ENCODE measurements at regions not wholly inside any gene's neighbourhood (a gene's known extent, or its start where the extent isn't known, plus 50 kb on each side); places are given as distances from the start of the nearest gene placed in this dataset.

DNA sequence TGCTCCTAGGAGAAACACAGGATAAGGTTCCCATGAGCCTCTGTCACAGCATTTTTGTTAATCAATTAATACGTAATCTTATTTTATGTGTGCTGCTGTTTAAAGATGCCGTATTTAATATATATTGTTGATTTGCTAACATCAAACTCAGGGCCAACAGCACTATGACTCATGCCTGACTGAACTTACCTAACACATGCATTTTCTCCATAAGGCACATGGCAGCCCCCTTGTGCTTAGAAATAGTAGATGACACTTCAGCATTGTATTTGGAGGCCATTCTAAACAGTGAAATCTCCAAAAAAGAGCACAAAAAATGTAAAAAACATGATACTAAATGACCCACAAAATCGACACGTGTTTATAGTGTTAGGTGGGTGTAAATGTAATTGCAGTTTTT lies 314.8 kb downstream of the MYCN start:
- no peaks in the 10 kb centered on the region for H3K4me1 ChIP-seq
- 90 to 97% (median 92%) methylated on average over 4 of the region's 4 CpGs for WGBS, 5 donors
- peaks cover 0 to 12% (median 0%) of the 10 kb centered on the region in 7 donors for H3K27me3 ChIP-seq (replicated peaks in 1 of 7)
- H3K36me3 ChIP-seq: no peaks in the 10 kb centered on the region
- TF ChIP-seq POLR2AphosphoS5 (IDR thresholded peaks at IDR 0.05): no peak
- TF ChIP-seq, protein P1, sequence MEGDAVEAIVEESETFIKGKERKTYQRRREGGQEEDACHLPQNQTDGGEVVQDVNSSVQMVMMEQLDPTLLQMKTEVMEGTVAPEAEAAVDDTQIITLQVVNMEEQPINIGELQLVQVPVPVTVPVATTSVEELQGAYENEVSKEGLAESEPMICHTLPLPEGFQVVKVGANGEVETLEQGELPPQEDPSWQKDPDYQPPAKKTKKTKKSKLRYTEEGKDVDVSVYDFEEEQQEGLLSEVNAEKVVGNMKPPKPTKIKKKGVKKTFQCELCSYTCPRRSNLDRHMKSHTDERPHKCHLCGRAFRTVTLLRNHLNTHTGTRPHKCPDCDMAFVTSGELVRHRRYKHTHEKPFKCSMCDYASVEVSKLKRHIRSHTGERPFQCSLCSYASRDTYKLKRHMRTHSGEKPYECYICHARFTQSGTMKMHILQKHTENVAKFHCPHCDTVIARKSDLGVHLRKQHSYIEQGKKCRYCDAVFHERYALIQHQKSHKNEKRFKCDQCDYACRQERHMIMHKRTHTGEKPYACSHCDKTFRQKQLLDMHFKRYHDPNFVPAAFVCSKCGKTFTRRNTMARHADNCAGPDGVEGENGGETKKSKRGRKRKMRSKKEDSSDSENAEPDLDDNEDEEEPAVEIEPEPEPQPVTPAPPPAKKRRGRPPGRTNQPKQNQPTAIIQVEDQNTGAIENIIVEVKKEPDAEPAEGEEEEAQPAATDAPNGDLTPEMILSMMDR (IDR thresholded peaks at IDR 0.05 in 8 of 11, conservative IDR thresholded peaks at IDR 0.05 in 3 of 11): no peak
- TF ChIP-seq POLR2A (IDR thresholded peaks at IDR 0.05): no peak
- DNase-seq: no peak
- H3K9me3 ChIP-seq: no peaks in the 10 kb centered on the region
- H3K4me3 ChIP-seq: no peak overlapping the region
- intact Hi-C loops (cut with DNase I; ENCODE audit: low total_unique reads): no loop called here
- no peak overlapping the region for H3K27ac ChIP-seq

DNA sequence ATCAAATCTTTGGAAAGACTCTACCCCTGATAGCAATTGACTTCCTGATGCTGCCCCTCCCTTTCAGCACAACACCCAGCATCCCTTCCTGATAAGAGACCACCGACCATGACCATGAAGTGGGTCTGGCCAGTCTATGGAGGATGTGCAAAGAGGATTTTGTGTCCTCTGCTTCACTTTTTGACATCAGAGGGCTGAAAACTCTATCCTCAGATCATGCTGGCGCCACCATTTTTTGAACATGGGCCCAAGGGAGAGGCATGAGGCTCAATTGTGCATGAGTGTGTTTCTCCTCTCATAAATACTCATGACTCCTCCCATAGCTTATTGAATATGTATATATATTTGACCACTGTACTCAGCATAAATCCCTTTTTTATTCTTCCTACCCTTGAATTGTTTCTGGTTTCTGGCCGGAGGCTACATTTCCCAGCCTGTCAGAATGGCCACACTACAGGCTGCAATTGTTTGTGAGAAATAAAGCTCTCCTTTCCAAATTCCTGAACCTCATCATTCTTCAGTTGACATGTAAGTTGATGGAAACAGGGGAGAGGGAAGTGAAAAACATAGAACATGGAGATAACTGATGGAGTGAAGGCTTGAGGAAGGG lies 314.1 kb downstream of the MYCN start:
- intact Hi-C loops (cut with DNase I; ENCODE audit: low total_unique reads): no loop called here
- TF ChIP-seq POLR2A (IDR thresholded peaks at IDR 0.05): no peak
- TF ChIP-seq, protein P1 (IDR thresholded peaks at IDR 0.05 in 8 of 11, conservative IDR thresholded peaks at IDR 0.05 in 3 of 11): no peak
- no peak for TF ChIP-seq POLR2AphosphoS5 (IDR thresholded peaks at IDR 0.05)
- Histone ChIP-seq H3K4me1 (no peaks in the 10 kb centered on the region), H3K4me3 (no peak overlapping the region), H3K27ac (no peak overlapping the region), H3K27me3 (replicated peaks in 1 of 7) (peaks cover 0 to 17% (median 0%) of the 10 kb centered on the region in 7 donors), H3K36me3 (no peaks in the 10 kb centered on the region), H3K9me3 (no peaks in the 10 kb centered on the region)
- DNase-seq: no peak
- WGBS, 5 donors: 50 to 93% (median 80%) methylated on average over 3 of the region's 3 CpGs

DNA sequence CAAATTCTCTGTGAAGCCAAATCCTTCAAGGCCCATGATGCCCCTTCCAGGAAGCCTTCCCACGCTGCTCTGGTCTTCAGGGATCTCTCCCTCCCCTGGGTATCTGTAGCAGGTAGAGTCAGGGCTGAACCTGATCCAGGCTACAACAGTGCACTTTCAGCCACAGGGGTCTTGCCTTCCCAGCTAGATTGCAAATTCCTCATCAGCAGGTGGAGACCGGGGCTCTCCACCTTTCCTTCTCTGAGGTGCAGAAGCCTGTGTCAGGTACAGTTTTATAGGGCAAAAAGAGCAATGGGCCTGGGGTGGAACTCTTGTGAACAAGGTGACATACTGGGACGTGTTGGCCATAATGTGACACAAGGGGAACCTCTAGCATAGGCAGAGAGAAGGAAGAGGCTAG lies 312.9 kb downstream of the MYCN start:
- intact Hi-C loops (cut with DNase I; ENCODE audit: low total_unique reads): no loop called here
- H3K4me1 ChIP-seq: no peaks in the 10 kb centered on the region
- 80 to 96% (median 84%) methylated on average over 3 of the region's 3 CpGs for whole genome bisulfite sequencing, 5 donors
- H3K9me3 ChIP-seq: no peaks in the 10 kb centered on the region
- no peak overlapping the region for H3K4me3 ChIP-seq
- DNase-seq: no peak
- H3K27ac ChIP-seq: no peak overlapping the region
- H3K36me3 ChIP-seq: no peaks in the 10 kb centered on the region
- H3K27me3 ChIP-seq (replicated peaks in 1 of 7): peaks cover 0 to 17% (median 0%) of the 10 kb centered on the region in 7 donors
- TF ChIP-seq, protein P1 (IDR thresholded peaks at IDR 0.05 in 8 of 11, conservative IDR thresholded peaks at IDR 0.05 in 3 of 11): no peak
- TF ChIP-seq POLR2AphosphoS5 (IDR thresholded peaks at IDR 0.05) (no peak), POLR2A (IDR thresholded peaks at IDR 0.05) (no peak)

DNA sequence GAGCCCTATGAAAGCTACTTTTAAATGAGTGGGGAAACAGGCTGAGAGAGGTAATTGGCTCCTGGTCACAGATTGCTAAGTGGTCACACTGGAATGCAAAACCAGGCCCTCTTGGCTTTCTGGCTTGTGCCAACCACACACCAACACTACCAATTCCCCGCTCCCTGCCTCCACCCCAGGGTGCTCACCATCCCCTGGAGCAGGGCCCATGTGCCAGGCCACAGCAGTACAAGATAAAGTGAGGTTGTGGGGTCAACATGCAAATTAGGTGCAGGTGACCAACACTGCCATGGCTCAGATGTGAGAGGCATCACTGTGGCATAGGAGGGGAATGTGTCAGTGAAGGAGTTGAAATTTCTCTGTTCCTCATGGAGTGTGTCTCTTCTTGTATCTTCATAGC lies 312.5 kb downstream of the MYCN start:
- 78 to 100% (median 83%) methylated on average over 1 of the region's 1 CpG for WGBS, 5 donors
- H3K9me3 ChIP-seq: no peaks in the 10 kb centered on the region
- no peak overlapping the region for H3K27ac ChIP-seq
- no peak for DNase-seq
- H3K4me3 ChIP-seq: no peak overlapping the region
- no peaks in the 10 kb centered on the region for H3K4me1 ChIP-seq
- no peak for TF ChIP-seq POLR2AphosphoS5 (IDR thresholded peaks at IDR 0.05)
- no peak for TF ChIP-seq POLR2A (IDR thresholded peaks at IDR 0.05)
- TF ChIP-seq, protein P1 (IDR thresholded peaks at IDR 0.05 in 8 of 11, conservative IDR thresholded peaks at IDR 0.05 in 3 of 11): no peak
- H3K36me3 ChIP-seq: no peaks in the 10 kb centered on the region
- H3K27me3 ChIP-seq (replicated peaks in 1 of 7): peaks cover 0 to 17% (median 0%) of the 10 kb centered on the region in 7 donors
- intact Hi-C loops (cut with DNase I; ENCODE audit: low total_unique reads): no loop called here
